ENCODE measurements at regions not wholly inside any gene's neighbourhood (a gene's known extent, or its start where the extent isn't known, plus 50 kb on each side); places are given as distances from the start of the nearest gene placed in this dataset.

- in situ Hi-C loops (cut with MboI; ENCODE audit: low sequenced_read_pairs, unreplicated experiment), result no loop called here
- TF ChIP-seq CTCF (IDR thresholded peaks at IDR 0.05; ENCODE audit: borderline replicate concordance, control extremely low read depth, extremely low read depth, insufficient read depth, missing control alignments), result no peak
- no peak for DNase-seq (ENCODE audit: low spot score)
Observed at GRCh38 chr4:13263967-13264525, 220.1 kb downstream of the RAB28 start.

- in situ Hi-C loops (cut with MboI; ENCODE audit: low sequenced_read_pairs, unreplicated experiment), result no loop called here
- no peak for TF ChIP-seq CTCF (IDR thresholded peaks at IDR 0.05; ENCODE audit: borderline replicate concordance, control extremely low read depth, extremely low read depth, insufficient read depth, missing control alignments)
- DNase-seq (ENCODE audit: low spot score), result no peak
Observed at GRCh38 chr4:13262816-13263215, 221.3 kb downstream of the RAB28 start.

- in situ Hi-C loops (cut with MboI; ENCODE audit: low sequenced_read_pairs, unreplicated experiment), result no loop called here
- no peak for DNase-seq (ENCODE audit: low spot score)
Observed at GRCh38 chr4:13261486-13262257, 222.5 kb downstream of the RAB28 start.

GRCh38 chr4:13260513-13260912, 223.6 kb downstream of the RAB28 start:
- no peak for DNase-seq (ENCODE audit: low spot score)
- in situ Hi-C loops (cut with MboI; ENCODE audit: low sequenced_read_pairs, unreplicated experiment), result no loop called here
- TF ChIP-seq CTCF (IDR thresholded peaks at IDR 0.05; ENCODE audit: borderline replicate concordance, control extremely low read depth, extremely low read depth, insufficient read depth, missing control alignments), result no peak

More at GRCh38 chr4:13261486-13262257, 222.5 kb downstream of the RAB28 start:
- no peak for TF ChIP-seq CTCF (IDR thresholded peaks at IDR 0.05; ENCODE audit: borderline replicate concordance, control extremely low read depth, extremely low read depth, insufficient read depth, missing control alignments)

- no peak for TF ChIP-seq CTCF (IDR thresholded peaks at IDR 0.05; ENCODE audit: borderline replicate concordance, control extremely low read depth, extremely low read depth, insufficient read depth, missing control alignments)
- no peak for DNase-seq (ENCODE audit: low spot score)
- in situ Hi-C loops (cut with MboI; ENCODE audit: low sequenced_read_pairs, unreplicated experiment), result no loop called here
Observed at GRCh38 chr4:13250263-13250662, 233.9 kb downstream of the RAB28 start.

GRCh38 chr4:13248621-13249298, 235.4 kb downstream of the RAB28 start:
- DNase-seq (ENCODE audit: low spot score), result no peak
- in situ Hi-C loops (cut with MboI; ENCODE audit: low sequenced_read_pairs, unreplicated experiment), result no loop called here
- no peak for TF ChIP-seq CTCF (IDR thresholded peaks at IDR 0.05; ENCODE audit: borderline replicate concordance, control extremely low read depth, extremely low read depth, insufficient read depth, missing control alignments)

Data from GM13976 (cell line).